HCT116 (cell line): ENCODE measurements at regions not wholly inside any gene's neighbourhood (a gene's known extent, or its start where the extent isn't known, plus 50 kb on each side); places are given as distances from the start of the nearest gene placed in this dataset.

Experiments
- ATAC-seq: fragments of 200-7000 bp; cut with Tn5 transposase; 2 replicates; pipeline ENCODE4 v1.9.1; 2020; ENCODE audit warnings: mild to moderate bottlenecking, moderate library complexity
- BruUV-seq: library from RNA; stranded (reverse); fragments of 400-500 nt; replicated peaks from 2 replicates; lab custom pipeline; 2021; lab: Mats Ljungman, UMichigan
- CTCF ChIA-PET: fragments of 300-600 bp; sonication (Branson Sonifier 250); formaldehyde crosslinking; loops from one replicate; lab custom pipeline; 2021; ENCODE audit warnings: antibody characterized with exemption; lab: Charles Lee
- POLR2A ChIA-PET: fragments of 300-600, 350-600 bp; sonication (Branson Sonifier 250); formaldehyde crosslinking; loops from one replicate; lab custom pipeline; 2021; ENCODE audit warnings: antibody characterized with exemption; lab: Charles Lee
- RAD21 ChIA-PET, 2 experiments: fragments of 300-600 bp; sonication (Branson Sonifier 250); formaldehyde crosslinking; loops; one replicate each; lab custom pipeline; 2023; ENCODE audit warnings: low total read pairs in 2 of 2; ENCODE audit not compliant: uncharacterized antibody in 2 of 2, unreplicated experiment in 2 of 2, low non-redundant PET in 1 of 2; lab: Charles Lee
- DNase-seq: peaks from one replicate; pipeline ENCODE4 v3.0.0-alpha.2; 2010; ENCODE audit warnings: low read depth, low spot score
- H2AFZ ChIP-seq: fragments of 200-600 bp; shearing (Covaris generic), sonication (generic); 2 replicates; pipeline ENCODE4 v1.6.1; 2017; ENCODE audit warnings: low read depth, mixed run types, mixed read lengths, antibody characterized with exemption, low read length; ENCODE audit not compliant: poor library complexity, severe bottlenecking
- H3K27ac ChIP-seq: 2 replicates; pipeline ENCODE4 v1.5.1; 2012; ENCODE audit warnings: low read depth, low read length
- H3K27me3 ChIP-seq: fragments of 200-600 bp; sonication (generic); 2 replicates; pipeline ENCODE4 v1.6.1; 2016; ENCODE audit warnings: mixed run types, low read length, mixed read lengths; ENCODE audit not compliant: insufficient read depth
- H3K36me3 ChIP-seq, 2 experiments: fragments of 200-500 bp in 1 of 2; fragments of 200-600 bp in 1 of 2; sonication (Bioruptor generic) in 1 of 2; sonication (generic) in 1 of 2; 2 replicates each; pipeline versions ENCODE4 v1.5.1 to v1.6.1; 2014 to 2016; ENCODE audit warnings: low read length in 2 of 2, inconsistent platforms in 1 of 2, mixed read lengths in 1 of 2, mixed run types in 1 of 2; ENCODE audit not compliant: insufficient read depth in 2 of 2, control insufficient read depth in 1 of 2
- H3K4me1 ChIP-seq, 2 experiments: fragments of 200-600 bp in 1 of 2; sonication (generic) in 1 of 2; 2 replicates each; pipeline versions ENCODE4 v1.5.1 to v1.6.1; 2012 to 2017; ENCODE audit warnings: low read length in 2 of 2, inconsistent platforms in 1 of 2, mild to moderate bottlenecking in 1 of 2, mixed read lengths in 1 of 2, mixed run types in 1 of 2, moderate library complexity in 1 of 2; ENCODE audit not compliant: insufficient read depth in 2 of 2, control insufficient read depth in 1 of 2
- H3K4me2 ChIP-seq: fragments of 200-600 bp; sonication (generic); 2 replicates; pipeline ENCODE4 v1.6.1; 2017; ENCODE audit warnings: mixed run types, low read length, mixed read lengths
- H3K4me3 ChIP-seq, 2 experiments: fragments of 200-600 bp in 1 of 2; sonication (generic) in 1 of 2; replicated peaks in 1 of 2; 2 replicates each; pipeline ENCODE4 v1.5.1; 2011 to 2016; ENCODE audit warnings: low read length in 2 of 2, control low read depth in 1 of 2, low read depth in 1 of 2, mild to moderate bottlenecking in 1 of 2, mixed read lengths in 1 of 2, mixed run types in 1 of 2
- H3K79me2 ChIP-seq: fragments of 200-600 bp; sonication (generic); 2 replicates; pipeline ENCODE4 v1.6.1; 2017; ENCODE audit warnings: mild to moderate bottlenecking, mixed run types, low read length, moderate library complexity, mixed read lengths; ENCODE audit not compliant: insufficient read depth
- H3K9ac ChIP-seq: fragments of 200-600 bp; sonication (generic); 2 replicates; pipeline ENCODE4 v1.6.1; 2016; ENCODE audit warnings: low read length, mixed read lengths
- H3K9me2 ChIP-seq: fragments of 200-600 bp; sonication (generic), shearing (Covaris generic); 2 replicates; pipeline ENCODE4 v1.6.1; 2017; ENCODE audit warnings: mixed run types, mild to moderate bottlenecking, moderate library complexity; ENCODE audit not compliant: insufficient read depth
- H3K9me3 ChIP-seq, 2 experiments: fragments of 200-500 bp in 1 of 2; fragments of 200-600 bp in 1 of 2; sonication (Bioruptor generic) in 1 of 2; sonication (generic) in 1 of 2; 2 replicates each; pipeline ENCODE4 v1.6.1; 2014 to 2017; ENCODE audit warnings: low read length in 2 of 2, mixed read lengths in 2 of 2, inconsistent platforms in 1 of 2, low read depth in 1 of 2, mild to moderate bottlenecking in 1 of 2, mixed run types in 1 of 2, moderate library complexity in 1 of 2; ENCODE audit not compliant: control insufficient read depth in 1 of 2, insufficient read depth in 1 of 2
- H4K20me1 ChIP-seq: fragments of 200-600 bp; sonication (generic), shearing (Covaris generic); 2 replicates; pipeline ENCODE4 v1.6.1; 2017; ENCODE audit warnings: mixed run types, mild to moderate bottlenecking, moderate library complexity; ENCODE audit not compliant: insufficient read depth
- CBX3 ChIP-seq: IDR thresholded peaks from 2 replicates; pipeline ENCODE4 v1.6.1; 2012; ENCODE audit warnings: low read depth
- CEBPB ChIP-seq: IDR thresholded peaks from 2 replicates; pipeline ENCODE4 v1.6.1; 2012; ENCODE audit warnings: low read depth
- CTCF ChIP-seq, 3 experiments: fragments of 200-600 bp in 1 of 3; sonication (generic) in 1 of 3; IDR thresholded peaks in 2 of 3; conservative IDR thresholded peaks in 1 of 3; 2 replicates each; pipeline ENCODE4 v1.5.1; 2012 to 2017; ENCODE audit warnings: low read depth in 2 of 3, low read length in 2 of 3, antibody characterized with exemption in 1 of 3, borderline replicate concordance in 1 of 3, control low read depth in 1 of 3, mild to moderate bottlenecking in 1 of 3, mixed read lengths in 1 of 3, mixed run types in 1 of 3, moderate library complexity in 1 of 3; ENCODE audit not compliant: insufficient read depth in 1 of 3
- EGR1 ChIP-seq: IDR thresholded peaks from 2 replicates; pipeline ENCODE4 v1.6.1; 2012; ENCODE audit warnings: low read depth
- ELF1 ChIP-seq: IDR thresholded peaks from 2 replicates; pipeline ENCODE4 v1.6.1; 2012; ENCODE audit warnings: low read depth, borderline replicate concordance
- EZH2 ChIP-seq: fragments of 200-600 bp; sonication (generic); IDR thresholded peaks from 2 replicates; pipeline ENCODE4 v1.6.1; 2017; ENCODE audit warnings: antibody characterized with exemption, mixed run types
- EZH2phosphoT487 ChIP-seq: fragments of 200-600 bp; IDR thresholded peaks from 2 replicates; pipeline ENCODE4 v1.6.1; 2018; ENCODE audit warnings: antibody characterized with exemption, borderline replicate concordance
- FOSL1 ChIP-seq: IDR thresholded peaks from 2 replicates; pipeline ENCODE4 v1.6.1; 2012; ENCODE audit warnings: low read depth
- JUND ChIP-seq: IDR thresholded peaks from 2 replicates; pipeline ENCODE4 v1.6.1; 2012
- POLR2A ChIP-seq: IDR thresholded peaks from 2 replicates; pipeline ENCODE4 v1.7.0; 2011; ENCODE audit warnings: borderline replicate concordance; ENCODE audit not compliant: insufficient read depth, insufficient read length; ENCODE audit errors: extremely low read depth
- POLR2AphosphoS5 ChIP-seq: IDR thresholded peaks from 2 replicates; pipeline ENCODE4 v1.6.1; 2011; ENCODE audit warnings: mild to moderate bottlenecking, low read depth, low read length, moderate library complexity
- RAD21 ChIP-seq: IDR thresholded peaks from 2 replicates; pipeline ENCODE4 v1.6.1; 2012; ENCODE audit warnings: low read depth, mild to moderate bottlenecking
- REST ChIP-seq: IDR thresholded peaks from 2 replicates; pipeline ENCODE4 v1.6.1; 2012; ENCODE audit warnings: low read depth
- SIN3A ChIP-seq: IDR thresholded peaks from 2 replicates; pipeline ENCODE4 v1.6.1; 2012; ENCODE audit warnings: low read depth
- SP1 ChIP-seq: IDR thresholded peaks from 2 replicates; pipeline ENCODE4 v1.6.1; 2012; ENCODE audit warnings: low read depth
- SRF ChIP-seq: IDR thresholded peaks from 2 replicates; pipeline ENCODE4 v1.6.1; 2012; ENCODE audit warnings: low read depth
- TCF7L2 ChIP-seq: IDR thresholded peaks from 2 replicates; pipeline ENCODE4 v1.7.0; 2011; ENCODE audit warnings: borderline replicate concordance, inconsistent platforms; ENCODE audit not compliant: insufficient read depth, insufficient read length; ENCODE audit errors: extremely low read depth
- YY1 ChIP-seq: IDR thresholded peaks from 2 replicates; pipeline ENCODE4 v1.6.1; 2011; ENCODE audit warnings: low read length, low read depth, moderate library complexity, mild to moderate bottlenecking; ENCODE audit not compliant: insufficient replicate concordance; ENCODE audit errors: extremely low read depth
- ZBTB33 ChIP-seq: IDR thresholded peaks from 2 replicates; pipeline ENCODE4 v1.6.1; 2011; ENCODE audit warnings: mild to moderate bottlenecking, low read length, moderate library complexity; ENCODE audit not compliant: insufficient replicate concordance; ENCODE audit errors: extremely low read depth
- ZNF274 ChIP-seq: fragments of 200-500 bp; sonication (Bioruptor generic); IDR thresholded peaks from 2 replicates; pipeline ENCODE4 v1.6.1; 2014; ENCODE audit warnings: mild to moderate bottlenecking, low read depth, low read length, inconsistent platforms
- intact Hi-C: fragments of 100-400 bp; cut with micrococcal nuclease; formaldehyde crosslinking; loops from 2 replicates; pipeline ENCODE4 v1.10.0; 2022

- H3K4me3 ChIP-seq, result no peak overlapping the region
- DNase-seq, result no peak
- H3K9me2 ChIP-seq, result no peaks in the 10 kb centered on the region
- H3K4me2 ChIP-seq, result no peak overlapping the region
- H3K9me3 ChIP-seq, result no peaks in the 10 kb centered on the region
- ATAC-seq, result no peak
- no peaks in the 10 kb centered on the region for H3K79me2 ChIP-seq
- no TSS peak for BruUV-seq
- POLR2A ChIA-PET, result no interaction called here
- no peak overlapping the region for H3K27ac ChIP-seq
- no peak overlapping the region for H3K9ac ChIP-seq
- no peak overlapping the region for H2AFZ ChIP-seq
- CTCF ChIA-PET, result no interaction called here
- no peaks in the 10 kb centered on the region for H4K20me1 ChIP-seq
- no peaks in the 10 kb centered on the region for H3K36me3 ChIP-seq
- RAD21 ChIA-PET, result no interaction called here
- peaks cover 12% of the 10 kb centered on the region for H3K27me3 ChIP-seq
- no peaks in the 10 kb centered on the region for H3K4me1 ChIP-seq
- no peak for TF ChIP-seq FOSL1
- no peak for TF ChIP-seq POLR2A
- no peak for TF ChIP-seq JUND
- TF ChIP-seq ELF1, result no peak
- TF ChIP-seq POLR2AphosphoS5, result no peak
- no peak for TF ChIP-seq SP1
- TF ChIP-seq SIN3A, result no peak
- no peak for TF ChIP-seq ZNF274
- no peak for TF ChIP-seq CEBPB
- no peak for TF ChIP-seq REST
- TF ChIP-seq RAD21, result no peak
- no peak for TF ChIP-seq EZH2phosphoT487
- TF ChIP-seq EZH2, result no peak
- TF ChIP-seq SRF, result no peak
- no peak for TF ChIP-seq ZBTB33
- TF ChIP-seq CTCF (IDR thresholded peaks at IDR 0.05 in 2 of 3, conservative IDR thresholded peaks at IDR 0.05 in 1 of 3; ENCODE audit: borderline replicate concordance in 1 of 3, insufficient read depth in 1 of 3, low read depth in 2 of 3, low read length in 2 of 3), result no peak
- no peak for TF ChIP-seq CBX3
- TF ChIP-seq TCF7L2, result no peak
- TF ChIP-seq EGR1, result no peak
- no peak for TF ChIP-seq YY1
- TF ChIP-seq, all 23 proteins: peak for 0
- intact Hi-C loops, result no loop called here
Measured at GRCh38 chr13:102977471-102977870, 88.7 kb downstream of the SLC10A2 start.
